Central memory CD4-positive, alpha-beta T cell (primary cell): ENCODE measurements at regions not wholly inside any gene's neighbourhood (a gene's known extent, or its start where the extent isn't known, plus 50 kb on each side); places are given as distances from the start of the nearest gene placed in this dataset.

Experiments
- DNase-seq: peaks from one replicate; pipeline ENCODE4 v3.0.0; 2022

DNA sequence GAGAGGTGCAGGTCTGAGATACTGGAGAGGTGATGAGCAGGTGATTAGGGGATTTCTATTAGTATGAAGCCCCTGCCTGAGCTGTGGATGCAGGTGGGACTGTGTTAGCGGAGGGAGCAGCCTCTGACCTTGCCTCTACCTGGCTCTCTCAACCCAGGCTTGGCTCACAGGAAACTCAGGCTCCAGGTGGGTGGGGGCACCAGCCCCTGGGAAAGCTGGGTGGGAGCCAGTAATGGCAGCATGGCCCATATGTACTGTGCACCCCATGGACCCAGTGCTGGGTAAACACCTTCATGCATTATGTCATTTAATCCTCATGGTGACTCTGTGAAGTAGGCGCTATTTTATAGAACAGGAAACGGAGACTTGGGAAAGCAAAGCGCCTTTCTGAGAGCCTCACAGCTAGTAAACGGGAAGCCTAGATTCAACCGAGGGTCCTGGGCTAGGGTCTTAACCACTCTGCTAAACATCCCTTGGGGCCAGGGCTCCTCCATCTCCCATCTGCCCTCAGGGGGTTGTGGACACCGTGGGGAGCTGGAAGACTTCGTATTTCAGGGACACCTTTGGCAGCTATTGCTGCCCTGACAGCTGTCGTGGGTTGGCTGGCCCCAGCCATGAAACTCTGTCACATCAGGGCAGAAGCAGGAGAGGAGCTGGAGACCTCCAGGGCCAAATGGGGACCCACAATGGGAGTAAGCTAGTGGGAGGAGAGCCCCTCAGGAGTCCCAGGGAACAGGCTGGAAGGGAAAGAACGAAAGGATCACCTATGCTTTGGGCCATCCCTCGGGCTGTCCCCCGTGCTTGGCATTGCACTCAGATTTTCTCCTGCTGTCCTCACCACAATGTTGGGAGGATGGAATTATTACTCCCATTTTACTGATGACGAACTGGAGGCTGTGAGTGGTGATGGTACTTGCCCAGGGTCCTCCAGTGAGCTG lies 59.6 kb upstream of the CSF3R start:
- DNase-seq = no peak

DNA sequence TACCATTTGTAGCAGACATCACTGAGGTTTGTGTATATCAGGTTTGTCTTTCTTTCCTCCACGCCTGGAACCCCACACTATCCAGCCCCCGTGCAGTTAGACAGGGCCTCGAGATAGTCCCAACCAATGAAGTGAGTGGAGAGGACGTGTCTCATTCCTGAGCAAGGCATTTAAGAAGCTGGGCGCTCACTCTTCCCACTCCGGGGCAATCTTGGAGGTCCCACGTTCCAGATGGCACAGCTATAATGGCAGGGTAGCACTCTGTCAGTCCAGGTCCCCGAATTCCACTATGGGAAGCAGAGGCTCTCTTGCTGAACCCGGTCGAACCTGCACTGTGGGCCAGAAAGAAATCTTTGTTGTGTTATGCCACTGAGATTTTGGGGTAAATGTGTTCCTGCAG lies 57.3 kb upstream of the CSF3R start:
- no peak for DNase-seq

DNA sequence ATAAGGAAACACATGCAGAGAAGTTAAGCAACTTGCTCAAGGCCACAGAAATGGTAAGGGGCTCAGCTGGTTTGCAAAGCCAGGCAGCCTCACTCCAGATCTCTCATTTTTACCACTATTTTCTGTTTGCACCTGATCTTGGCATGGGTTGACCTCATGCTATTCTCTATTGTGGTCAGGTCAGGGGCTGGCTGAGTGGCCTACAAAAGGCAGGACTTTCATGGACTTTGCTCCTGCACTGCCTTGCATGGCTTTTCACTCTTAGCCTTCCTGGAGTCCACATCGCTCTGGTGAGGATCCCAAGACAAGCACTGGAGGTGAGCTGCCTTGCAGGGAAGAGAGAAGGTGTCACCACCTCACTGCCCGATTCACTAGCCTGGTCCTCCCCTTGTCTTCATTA lies 56.8 kb upstream of the CSF3R start:
- no peak for DNase-seq

GRCh38 chr1:36537991-36538390 lies 55.3 kb upstream of the CSF3R start:
- DNase-seq = no peak

DNA sequence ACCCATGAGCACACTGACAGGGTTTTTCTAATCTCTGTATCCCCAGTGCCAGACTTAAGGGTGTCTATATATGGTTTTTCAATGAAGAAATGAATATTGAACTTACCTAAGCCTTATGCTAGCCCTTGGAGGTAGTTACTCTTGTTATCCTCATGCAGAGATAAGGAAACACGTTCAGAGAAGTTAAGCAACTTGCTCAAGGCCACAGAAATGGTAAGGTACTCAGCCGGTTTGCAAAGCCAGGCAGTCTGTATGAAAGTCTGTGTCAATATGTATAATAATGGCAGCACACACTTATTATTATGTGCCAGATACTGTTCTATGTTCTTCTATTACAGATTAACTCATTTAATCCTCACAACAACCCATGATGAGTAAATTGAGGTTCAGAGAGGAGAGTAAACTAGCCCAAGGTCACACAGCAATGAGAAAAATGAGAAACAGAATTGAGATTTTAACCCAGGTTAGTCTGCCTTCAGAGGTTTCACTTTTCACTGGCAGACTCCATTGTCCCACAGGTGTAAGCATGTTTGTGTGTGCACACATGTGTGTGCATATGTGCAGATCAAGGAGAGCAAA lies 54.6 kb upstream of the CSF3R start:
- DNase-seq = no peak

DNA sequence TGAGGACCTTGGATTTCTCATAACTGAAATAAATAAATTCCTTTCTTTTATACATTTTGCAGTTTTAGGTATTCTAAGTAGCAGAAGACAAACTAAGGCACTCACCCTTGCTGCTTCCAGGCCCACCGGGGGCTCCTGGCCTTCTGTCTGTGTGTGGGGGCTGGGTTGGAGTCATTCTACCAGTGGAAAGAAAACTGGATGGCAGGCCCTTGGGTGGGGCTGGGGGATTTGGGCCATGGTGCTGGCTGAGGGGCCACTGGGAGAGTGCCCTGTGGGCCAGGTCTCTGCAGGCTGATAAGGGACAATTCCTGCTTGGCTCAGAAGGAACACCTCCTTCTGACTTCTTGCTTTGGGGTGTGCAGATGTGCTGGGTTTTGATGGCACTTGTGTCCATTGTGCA lies 54.0 kb upstream of the CSF3R start:
- DNase-seq = no peak

GRCh38 chr1:36534711-36535412 lies 52.1 kb upstream of the CSF3R start:
- no peak for DNase-seq

GRCh38 chr1:36533897-36534296 lies 51.2 kb upstream of the CSF3R start:
- DNase-seq = no peak

DNA sequence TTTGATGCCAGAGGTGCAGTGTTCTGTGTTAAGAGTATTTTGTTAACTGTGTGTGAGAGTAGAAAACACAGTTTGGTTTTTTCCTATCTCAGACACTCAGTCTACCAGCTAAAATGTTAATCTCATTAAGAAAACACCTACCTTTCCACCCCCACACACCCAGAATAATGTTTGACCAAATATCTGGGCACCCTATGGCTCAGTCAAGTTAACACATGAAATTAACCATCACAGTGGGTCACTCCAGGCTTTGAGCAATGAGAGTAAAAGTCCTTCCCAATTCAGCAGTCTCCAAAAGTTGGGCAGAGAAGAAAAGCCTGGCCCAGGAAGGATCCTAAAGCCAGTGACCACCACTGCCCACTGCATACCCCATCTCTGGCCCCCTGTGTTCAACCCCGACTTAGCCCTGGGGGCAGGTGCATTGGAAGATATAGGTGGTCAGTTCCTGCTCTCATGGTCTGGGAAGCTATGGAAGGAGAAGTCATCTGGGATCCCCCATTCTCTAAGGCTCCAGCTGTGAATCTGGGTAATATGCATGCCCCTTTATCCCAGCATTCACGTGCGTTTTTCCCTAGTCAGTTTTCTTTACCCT lies 50.2 kb upstream of the CSF3R start:
- no peak for DNase-seq
